HG03521 (cell line): ENCODE measurements at regions not wholly inside any gene's neighbourhood (a gene's known extent, or its start where the extent isn't known, plus 50 kb on each side); places are given as distances from the start of the nearest gene placed in this dataset.

Experiments used
- ATAC-seq: cut with Tn5 transposase; IDR thresholded peaks from one replicate; pipeline ENCODE4 v1.9.1; 2021; ENCODE audit warnings: mild to moderate bottlenecking, moderate library complexity; ENCODE audit not compliant: unreplicated experiment

DNA sequence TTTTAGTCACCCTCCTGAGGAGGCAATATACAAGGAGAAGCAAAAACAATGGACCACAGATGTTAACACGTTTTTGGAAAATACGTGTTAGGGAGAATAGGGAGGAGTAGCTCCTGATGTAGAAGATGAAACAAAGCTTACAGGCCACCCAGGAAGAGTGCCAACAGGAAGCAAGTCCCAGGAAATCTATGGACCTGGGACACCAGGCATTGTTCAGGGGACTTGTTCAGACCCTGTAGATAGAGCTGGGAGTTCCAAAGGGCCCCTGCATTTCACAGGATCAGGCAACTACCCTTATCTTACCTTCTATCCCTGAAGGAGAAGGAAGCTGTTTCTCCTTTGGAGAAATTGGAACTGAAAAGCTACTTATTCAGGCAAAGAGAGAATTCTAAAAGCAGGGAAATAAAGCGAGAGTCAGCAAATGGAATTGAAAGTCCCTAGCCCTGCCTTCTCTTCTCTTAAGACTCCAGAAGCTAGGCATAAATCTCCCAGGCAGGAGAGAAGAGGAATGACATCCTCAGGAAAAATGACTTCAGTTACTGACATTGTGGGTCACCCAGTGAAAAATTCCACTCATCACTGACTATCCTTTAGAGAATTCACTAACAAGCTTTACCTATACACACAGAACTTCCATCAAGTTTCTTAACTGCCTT is 77.7 kb upstream of the FAM3C start:
- ATAC-seq, result no peak

DNA sequence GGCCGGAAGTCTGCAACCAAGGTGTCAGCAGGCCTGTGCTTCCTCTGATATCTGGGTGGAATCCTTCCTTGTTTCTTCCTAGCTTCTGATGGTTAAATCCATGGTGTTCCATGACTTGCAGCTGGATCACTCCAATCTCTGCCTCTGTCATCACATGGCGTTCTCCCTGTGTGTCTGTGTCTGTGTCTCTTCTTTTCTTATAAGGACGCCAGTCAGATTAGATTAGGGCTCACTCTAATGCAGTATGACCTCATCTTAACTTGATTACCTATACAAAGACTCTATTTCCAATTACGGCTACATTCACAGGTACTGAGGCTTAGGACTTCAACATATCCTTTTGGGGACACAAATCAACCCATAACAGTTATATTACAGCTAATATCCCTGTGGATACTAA is 70.3 kb upstream of the FAM3C start:
- no peak for ATAC-seq

DNA sequence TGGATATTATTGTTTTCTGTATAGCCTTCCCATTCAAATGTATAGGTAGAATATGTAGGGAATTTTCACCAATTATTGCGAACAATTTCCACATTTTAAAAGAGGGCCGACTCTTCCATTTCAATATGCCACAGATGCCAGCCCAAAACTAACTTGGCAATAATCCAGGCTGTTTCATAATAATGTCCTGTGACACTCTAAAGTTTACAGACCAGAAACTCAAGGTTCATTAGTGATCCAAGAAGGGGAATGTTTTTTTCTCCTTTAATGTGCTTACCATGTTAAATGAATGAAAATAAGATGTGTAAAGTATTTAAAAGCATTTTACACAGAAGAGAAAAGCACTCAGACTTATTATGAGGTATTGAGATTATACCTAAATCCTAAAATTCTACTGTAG is 63.0 kb upstream of the FAM3C start:
- ATAC-seq, result no peak

DNA sequence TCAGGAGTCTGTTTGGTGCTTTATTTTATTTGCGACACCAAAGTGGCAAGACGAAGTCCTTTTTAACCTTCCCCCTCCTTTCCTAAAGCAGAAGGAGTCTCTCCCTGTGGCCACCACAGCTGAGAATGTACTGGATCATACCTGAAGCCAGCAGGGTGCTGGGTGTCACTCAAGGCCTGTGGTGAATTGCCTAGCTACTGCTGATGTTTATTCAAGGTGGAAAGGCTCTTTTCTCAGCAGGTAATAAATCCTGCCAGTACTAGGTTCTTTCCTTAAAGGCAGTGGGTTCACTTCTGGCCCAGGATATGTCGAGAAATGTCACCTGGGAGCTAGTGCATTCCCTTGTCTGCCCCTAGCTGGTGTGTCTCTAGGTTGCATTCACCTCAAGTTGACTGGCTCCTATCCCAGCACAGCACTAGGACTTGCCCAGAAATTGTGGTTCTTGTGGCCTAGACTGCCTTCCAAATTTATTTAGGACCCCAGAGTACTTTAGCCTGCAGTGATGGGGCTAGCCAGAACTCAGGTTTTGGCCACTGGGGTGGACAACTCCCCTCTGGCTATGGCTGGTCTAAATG is 60.8 kb upstream of the FAM3C start:
- ATAC-seq, result no peak

DNA sequence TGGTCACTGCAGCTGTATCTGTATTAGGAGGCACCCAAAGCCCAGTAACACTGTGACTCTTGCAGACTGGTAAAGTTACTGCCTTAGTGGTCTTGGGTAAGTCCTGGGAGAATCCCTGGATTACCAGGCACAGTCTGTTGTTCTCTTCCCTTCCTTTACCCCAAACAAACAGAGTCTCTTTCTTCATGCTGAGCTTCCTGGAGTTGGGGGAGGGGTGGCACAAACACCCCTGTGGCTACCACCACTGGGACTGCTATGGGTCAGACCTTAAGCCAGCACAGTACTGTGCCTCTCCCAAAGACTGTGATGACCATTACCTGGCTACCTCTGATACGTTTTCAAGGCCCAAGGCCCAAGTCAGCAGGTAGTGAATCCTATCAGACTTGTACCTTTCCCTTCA is 59.9 kb upstream of the FAM3C start:
- ATAC-seq, result no peak

DNA sequence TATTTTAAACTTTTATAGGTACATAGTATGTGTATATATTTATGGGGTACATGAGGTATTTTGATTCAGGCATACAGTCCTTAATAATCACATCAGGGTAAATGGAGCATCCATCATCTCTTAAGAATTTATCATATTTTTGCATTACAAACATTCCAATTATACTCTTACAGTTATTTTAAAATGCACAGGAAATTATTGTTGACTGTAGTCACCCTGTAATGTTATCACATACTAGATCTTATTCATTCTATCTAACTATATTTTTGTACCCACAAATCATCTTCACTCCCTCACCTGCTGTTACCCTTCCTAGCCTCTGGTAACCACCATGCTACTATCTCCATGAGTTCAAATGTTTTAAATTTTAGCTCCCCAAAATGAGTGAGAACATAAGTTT is 56.3 kb upstream of the FAM3C start:
- no peak for ATAC-seq

DNA sequence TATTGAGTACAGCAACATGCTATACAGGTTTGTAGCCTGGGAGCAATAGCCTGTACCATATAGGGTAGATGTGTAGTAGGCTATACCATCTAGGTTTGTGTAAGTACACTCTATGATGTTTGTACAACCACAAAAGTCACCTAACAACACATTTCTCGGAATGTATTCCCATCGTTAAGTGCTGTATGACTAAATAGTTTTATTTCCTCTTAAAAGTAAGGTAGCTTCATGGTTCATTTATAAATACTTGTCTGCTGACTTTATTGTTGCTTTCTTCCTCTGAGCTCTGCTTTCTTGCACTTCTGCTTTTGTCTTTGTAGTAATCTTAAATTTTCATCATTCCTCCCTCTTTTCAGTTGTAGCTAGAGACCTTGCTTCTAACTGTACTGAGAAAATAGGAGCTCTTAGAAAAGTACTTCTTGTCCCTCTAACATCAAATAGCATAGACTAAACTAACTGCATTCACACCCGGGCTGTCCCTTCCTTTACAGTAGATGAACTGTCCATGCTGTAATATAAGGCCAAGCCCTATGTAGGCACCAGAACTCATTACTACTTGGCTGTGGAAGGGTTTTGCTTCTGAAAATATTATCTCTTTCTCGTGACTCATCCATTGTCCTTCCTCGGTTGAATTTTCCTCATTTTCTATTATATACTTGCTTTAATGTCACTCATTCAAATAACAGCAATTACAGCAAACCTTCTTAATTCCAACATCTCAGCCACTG is 55.4 kb upstream of the FAM3C start:
- ATAC-seq, result no peak

DNA sequence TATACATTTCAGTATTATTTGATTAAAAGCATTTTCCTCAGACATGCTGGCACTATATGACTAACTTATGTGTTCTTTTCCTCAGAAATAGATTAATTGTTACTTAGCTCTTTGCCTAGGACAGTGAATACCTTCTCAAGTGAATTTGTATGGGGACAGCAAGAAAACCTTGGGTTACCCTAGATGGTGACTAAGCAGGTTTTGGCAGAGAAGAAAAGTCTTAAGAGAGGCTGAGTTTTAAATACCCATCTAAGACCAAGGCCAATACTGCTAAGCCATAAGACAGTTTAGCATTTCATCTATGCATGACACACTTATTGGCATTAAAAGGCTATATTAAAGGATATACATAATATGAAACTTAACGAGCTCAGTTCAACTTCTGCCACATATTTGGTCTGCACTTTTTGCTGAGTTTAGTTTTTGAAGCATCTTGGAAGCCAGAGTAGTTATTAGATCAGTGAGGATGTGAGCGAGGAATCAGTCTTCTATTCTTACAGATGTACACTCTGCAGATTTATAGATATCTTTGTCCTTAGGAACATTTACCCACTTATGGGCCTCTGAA is 54.6 kb upstream of the FAM3C start:
- no peak for ATAC-seq

DNA sequence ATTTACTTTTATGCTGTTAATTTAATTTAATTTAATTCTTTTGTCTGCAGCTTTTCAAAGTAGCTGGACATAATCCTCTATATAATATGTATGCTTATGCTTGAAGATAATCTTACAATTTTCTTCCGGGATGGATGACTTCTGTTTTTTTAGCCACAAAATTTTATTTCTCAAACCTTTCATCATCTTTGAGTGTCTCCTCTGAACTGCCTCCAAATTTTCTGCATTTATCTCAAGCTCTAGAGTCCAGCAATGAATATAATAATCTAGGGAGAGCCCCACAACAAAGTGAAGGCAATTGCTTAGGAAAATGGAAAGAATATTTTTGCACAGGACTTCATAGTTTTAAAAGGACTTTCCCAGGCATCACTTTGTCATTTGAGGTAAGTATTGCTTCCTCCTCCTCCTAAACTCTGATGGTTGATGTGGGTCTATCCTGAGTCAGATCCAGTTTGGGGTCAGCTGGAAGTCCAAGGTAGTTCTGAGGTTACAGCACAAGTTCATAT is 53.7 kb upstream of the FAM3C start:
- no peak for ATAC-seq

DNA sequence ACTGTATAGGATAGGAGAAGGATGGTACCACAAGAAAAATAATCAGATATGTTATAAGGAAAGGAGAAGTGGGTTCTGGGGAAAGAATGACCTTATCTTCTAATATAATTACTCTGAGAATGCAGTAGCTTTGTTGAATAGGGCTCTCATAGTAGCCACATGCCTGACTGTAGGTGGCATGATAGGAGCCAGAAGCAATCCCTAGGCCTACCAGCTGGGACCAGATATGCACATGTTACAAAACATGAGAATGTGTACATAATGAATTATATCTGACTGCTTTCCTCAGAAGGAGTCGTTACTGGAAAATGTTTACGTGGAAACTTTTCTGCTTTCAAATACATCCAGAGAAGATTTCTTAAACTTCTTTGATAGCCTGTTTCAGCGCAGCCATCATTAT is 53.2 kb upstream of the FAM3C start:
- no peak for ATAC-seq

DNA sequence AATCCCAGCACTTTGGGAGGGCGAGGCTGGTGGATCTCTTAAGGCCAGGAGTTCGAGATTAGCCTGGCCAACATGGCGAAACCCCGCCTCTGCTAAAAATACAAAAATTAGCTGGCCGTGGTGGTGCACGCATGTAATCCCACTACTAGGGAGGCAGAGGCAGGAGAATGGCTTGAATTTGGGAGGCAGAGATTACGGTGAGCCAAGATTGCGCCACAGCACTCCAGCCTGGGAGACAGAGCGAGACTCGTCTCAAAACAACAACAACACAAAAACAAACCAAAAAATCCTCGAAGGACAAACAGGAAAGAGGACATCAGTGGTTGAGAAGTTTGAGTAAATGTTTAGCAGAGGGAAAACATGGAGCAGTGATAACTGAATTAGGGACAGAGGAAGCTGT is 52.3 kb upstream of the FAM3C start:
- no peak for ATAC-seq

DNA sequence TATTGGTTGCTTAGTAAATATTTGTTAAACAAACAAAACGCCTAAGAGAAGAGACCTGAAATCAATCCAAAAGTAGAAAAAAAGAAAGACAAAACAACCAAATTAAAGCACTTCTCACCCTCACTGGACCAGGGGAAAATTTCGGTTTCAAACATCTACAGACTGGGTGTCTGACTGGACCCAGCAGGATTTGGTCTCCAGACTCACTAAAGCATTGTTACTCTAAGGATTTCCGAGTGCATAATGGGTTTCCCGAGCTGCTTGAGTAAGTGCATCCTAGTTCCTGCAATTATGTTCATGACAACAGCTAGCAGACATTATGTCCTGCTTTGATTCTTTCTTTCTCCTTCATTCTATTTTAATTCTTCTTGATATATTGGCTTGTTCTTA is 51.8 kb upstream of the FAM3C start:
- ATAC-seq, result no peak

DNA sequence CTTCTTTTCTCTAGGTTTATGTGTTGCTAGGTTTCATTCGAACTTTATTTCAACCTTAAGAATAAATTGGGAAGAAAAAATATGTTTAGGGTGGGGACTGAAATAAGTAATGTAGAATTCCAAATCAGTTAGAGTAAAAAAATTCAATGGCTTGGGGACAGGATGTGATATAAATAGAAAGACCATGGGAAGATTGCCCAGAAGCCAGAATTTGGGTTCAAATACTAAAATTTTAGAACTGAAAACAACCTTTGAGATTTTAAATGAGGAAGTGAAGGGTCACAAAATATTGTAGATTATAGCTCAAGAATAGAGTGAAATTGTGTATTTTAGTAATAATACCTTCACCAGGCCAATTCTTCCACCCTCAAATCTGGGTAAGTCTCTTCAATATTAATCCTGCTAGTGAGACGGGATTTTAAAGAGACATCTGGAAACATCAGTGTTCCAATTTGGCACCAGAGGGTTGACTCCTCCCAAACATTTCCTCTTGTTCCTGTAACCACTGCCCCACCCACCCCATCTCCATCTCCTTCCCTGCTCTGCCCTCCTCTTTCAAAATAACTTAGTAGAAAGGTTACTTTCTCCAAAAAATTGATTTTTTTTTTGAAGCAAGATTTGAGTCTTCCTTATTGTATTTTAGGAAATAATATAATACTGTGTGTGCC is 51.3 kb upstream of the FAM3C start:
- ATAC-seq, result no peak

DNA sequence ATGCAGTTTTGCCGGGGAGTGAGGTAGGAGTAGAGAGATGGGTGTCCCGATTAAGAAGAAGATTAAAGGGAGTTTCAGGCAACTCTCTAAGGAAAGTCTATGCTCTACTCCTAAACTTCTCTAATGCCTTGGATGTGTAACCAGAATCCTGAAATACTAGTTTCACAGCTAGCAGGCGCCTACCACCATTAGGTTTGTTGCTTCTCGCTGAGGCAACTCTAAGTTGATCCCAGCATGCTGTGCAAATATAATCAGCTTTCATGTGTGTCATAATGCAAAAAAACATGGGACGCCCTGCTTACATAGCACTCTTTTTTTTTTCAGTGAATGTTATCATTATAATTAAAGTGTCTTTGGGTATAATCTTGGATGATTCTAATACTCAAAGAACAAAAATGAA is 50.4 kb upstream of the FAM3C start:
- ATAC-seq, result no peak
